ENCODE measurements at regions not wholly inside any gene's neighbourhood (a gene's known extent, or its start where the extent isn't known, plus 50 kb on each side); places are given as distances from the start of the nearest gene placed in this dataset.

DNA sequence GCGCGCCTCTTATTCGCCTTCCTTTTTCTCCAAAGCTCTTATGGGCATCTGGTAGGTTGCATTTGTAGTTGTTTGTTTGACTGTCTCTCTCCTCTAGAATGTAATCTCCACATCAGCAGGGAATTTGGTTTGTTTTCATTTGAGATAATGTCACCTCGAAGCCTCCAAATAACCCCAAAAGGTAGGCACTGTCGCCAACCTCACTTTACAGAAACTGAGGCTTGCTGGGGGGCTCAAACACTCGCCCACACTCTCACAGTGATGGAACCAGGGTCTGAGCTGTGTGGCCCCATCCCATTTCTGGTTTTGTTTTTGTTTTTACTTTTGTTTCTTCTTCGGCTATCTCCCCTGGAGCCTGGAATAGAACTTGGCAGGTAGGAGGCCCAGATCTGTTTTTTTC is 172.2 kb upstream of the MYCN start:
- H3K36me3 Mint-ChIP-seq (ENCODE audit: insufficient read depth, unreplicated experiment): no peaks in the 10 kb centered on the region
- BruUV-seq (replicated peaks): no TSS peak
- DNase-seq: no peak
- H3K4me3 Mint-ChIP-seq (ENCODE audit: low read depth, unreplicated experiment): no peak overlapping the region
- no peaks in the 10 kb centered on the region for H3K4me1 Mint-ChIP-seq (ENCODE audit: low read depth, unreplicated experiment)
- intact Hi-C loops (cut with micrococcal nuclease; ENCODE audit: unreplicated experiment): no loop called here
- CTCF ChIA-PET: no interaction called here
- H3K27me3 Mint-ChIP-seq (ENCODE audit: unreplicated experiment): peaks cover 78% of the 10 kb centered on the region
- H3K9me3 Mint-ChIP-seq (ENCODE audit: low read depth, unreplicated experiment): no peaks in the 10 kb centered on the region
- TF ChIP-seq, protein P1, sequence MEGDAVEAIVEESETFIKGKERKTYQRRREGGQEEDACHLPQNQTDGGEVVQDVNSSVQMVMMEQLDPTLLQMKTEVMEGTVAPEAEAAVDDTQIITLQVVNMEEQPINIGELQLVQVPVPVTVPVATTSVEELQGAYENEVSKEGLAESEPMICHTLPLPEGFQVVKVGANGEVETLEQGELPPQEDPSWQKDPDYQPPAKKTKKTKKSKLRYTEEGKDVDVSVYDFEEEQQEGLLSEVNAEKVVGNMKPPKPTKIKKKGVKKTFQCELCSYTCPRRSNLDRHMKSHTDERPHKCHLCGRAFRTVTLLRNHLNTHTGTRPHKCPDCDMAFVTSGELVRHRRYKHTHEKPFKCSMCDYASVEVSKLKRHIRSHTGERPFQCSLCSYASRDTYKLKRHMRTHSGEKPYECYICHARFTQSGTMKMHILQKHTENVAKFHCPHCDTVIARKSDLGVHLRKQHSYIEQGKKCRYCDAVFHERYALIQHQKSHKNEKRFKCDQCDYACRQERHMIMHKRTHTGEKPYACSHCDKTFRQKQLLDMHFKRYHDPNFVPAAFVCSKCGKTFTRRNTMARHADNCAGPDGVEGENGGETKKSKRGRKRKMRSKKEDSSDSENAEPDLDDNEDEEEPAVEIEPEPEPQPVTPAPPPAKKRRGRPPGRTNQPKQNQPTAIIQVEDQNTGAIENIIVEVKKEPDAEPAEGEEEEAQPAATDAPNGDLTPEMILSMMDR (IDR thresholded peaks at IDR 0.05; ENCODE audit: unreplicated experiment): no peak
- no peak overlapping the region for H3K27ac Mint-ChIP-seq (ENCODE audit: unreplicated experiment)

DNA sequence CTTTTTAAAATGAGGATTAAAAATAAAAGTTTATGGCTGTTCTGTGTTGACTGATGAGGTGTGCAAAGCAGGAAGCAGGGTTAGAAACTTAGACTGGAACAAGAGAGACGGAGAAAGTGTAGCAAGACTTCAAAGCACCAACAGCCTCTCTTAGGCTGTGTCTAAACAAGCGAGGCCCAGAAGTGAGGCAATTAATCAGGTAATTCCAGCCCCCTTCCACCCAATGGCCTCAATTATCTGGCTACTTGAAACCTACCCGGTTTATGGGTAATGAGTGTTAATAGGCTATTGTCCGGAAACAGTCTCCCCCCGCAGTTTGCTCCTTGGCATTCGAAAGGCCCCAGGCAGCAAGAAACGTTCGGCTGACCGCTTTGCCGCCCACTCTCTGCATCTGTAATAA is 171.7 kb upstream of the MYCN start:
- intact Hi-C loops (cut with micrococcal nuclease; ENCODE audit: unreplicated experiment): no loop called here
- DNase-seq: no peak
- Mint-ChIP-seq H3K9me3 (ENCODE audit: low read depth, unreplicated experiment) (no peaks in the 10 kb centered on the region), H3K27me3 (ENCODE audit: unreplicated experiment) (peaks cover 78% of the 10 kb centered on the region), H3K27ac (ENCODE audit: unreplicated experiment) (no peak overlapping the region), H3K4me1 (ENCODE audit: low read depth, unreplicated experiment) (no peaks in the 10 kb centered on the region), H3K4me3 (ENCODE audit: low read depth, unreplicated experiment) (no peak overlapping the region), H3K36me3 (ENCODE audit: insufficient read depth, unreplicated experiment) (no peaks in the 10 kb centered on the region)
- TF ChIP-seq, protein P1 (IDR thresholded peaks at IDR 0.05; ENCODE audit: unreplicated experiment): no peak
- BruUV-seq (replicated peaks): no TSS peak
- CTCF ChIA-PET: no interaction called here

- CTCF ChIA-PET: interaction anchor here (0.7 kb wide), 1 partner anchor 9 kb away, joined by 5 read pairs; no protein-coding TSS in a partner anchor
- H3K36me3 Mint-ChIP-seq (ENCODE audit: insufficient read depth, unreplicated experiment): no peaks in the 10 kb centered on the region
- H3K27ac Mint-ChIP-seq (ENCODE audit: unreplicated experiment): no peak overlapping the region
- TF ChIP-seq, protein P1 (IDR thresholded peaks at IDR 0.05; ENCODE audit: unreplicated experiment): no peak
- intact Hi-C loops (cut with micrococcal nuclease; ENCODE audit: unreplicated experiment): no loop called here
- no peaks in the 10 kb centered on the region for H3K4me1 Mint-ChIP-seq (ENCODE audit: low read depth, unreplicated experiment)
- H3K9me3 Mint-ChIP-seq (ENCODE audit: low read depth, unreplicated experiment): no peaks in the 10 kb centered on the region
- H3K4me3 Mint-ChIP-seq (ENCODE audit: low read depth, unreplicated experiment): no peak overlapping the region
- peaks cover 75% of the 10 kb centered on the region for H3K27me3 Mint-ChIP-seq (ENCODE audit: unreplicated experiment)
- DNase-seq: no peak
- BruUV-seq (replicated peaks): no TSS peak
Observed at GRCh38 chr2:15769235-15769634, 171.1 kb upstream of the MYCN start.

DNA sequence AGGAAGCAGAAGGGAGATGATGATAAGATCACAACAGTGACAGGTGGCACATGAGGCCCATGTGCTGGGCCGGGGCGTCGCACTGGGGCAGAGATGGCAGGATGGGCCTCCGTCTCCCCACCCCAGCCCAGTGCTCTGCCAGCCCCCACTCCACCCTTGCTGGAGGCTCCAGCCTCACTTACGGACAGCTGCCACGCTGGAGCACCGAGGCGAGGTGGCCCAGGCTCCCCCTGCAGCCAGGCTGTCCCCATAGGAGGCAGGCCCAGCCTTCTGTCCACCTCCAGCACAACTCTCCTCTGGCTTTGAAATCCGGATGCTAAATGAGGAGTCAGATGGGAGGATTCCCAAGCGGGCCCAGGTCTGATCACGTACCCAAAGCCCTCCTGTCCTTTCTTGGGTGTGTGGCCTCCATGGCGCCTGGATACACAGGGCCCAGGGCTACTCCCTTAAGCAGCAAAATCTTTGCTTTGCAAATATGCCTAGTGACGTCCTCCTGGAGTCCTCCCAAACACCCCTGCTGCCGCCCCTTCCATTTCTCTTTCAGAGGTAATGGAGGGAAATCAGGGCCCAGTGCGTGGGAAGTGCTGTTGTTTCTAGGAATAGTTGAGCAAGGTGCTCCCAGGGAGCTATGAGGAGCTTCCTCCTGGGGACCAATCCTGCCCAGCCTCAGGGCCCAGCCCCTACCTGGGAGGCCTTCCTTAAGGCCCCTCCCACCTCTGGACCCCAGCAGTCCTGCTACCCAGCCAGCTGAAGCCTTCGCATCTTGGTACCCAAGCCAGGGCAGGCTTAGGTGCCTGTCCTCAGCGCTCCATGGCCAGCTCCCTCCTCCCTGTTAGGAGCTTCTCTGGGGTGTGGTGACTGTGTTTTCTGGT is 170.4 kb upstream of the MYCN start:
- intact Hi-C loops (cut with micrococcal nuclease; ENCODE audit: unreplicated experiment): no loop called here
- no TSS peak for BruUV-seq (replicated peaks)
- TF ChIP-seq, protein P1 (IDR thresholded peaks at IDR 0.05; ENCODE audit: unreplicated experiment): no peak
- Mint-ChIP-seq H3K27me3 (ENCODE audit: unreplicated experiment) (peaks cover 68% of the 10 kb centered on the region), H3K4me1 (ENCODE audit: low read depth, unreplicated experiment) (no peaks in the 10 kb centered on the region), H3K27ac (ENCODE audit: unreplicated experiment) (no peak overlapping the region), H3K4me3 (ENCODE audit: low read depth, unreplicated experiment) (no peak overlapping the region), H3K36me3 (ENCODE audit: insufficient read depth, unreplicated experiment) (no peaks in the 10 kb centered on the region), H3K9me3 (ENCODE audit: low read depth, unreplicated experiment) (no peaks in the 10 kb centered on the region)
- DNase-seq: no peak
- CTCF ChIA-PET: interaction anchor here (0.7 kb wide), 1 partner anchor 9 kb away, joined by 5 read pairs; no protein-coding TSS in a partner anchor

All from Calu3 (cell line).